WTC11 (cell line): ENCODE measurements at regions not wholly inside any gene's neighbourhood (a gene's known extent, or its start where the extent isn't known, plus 50 kb on each side); places are given as distances from the start of the nearest gene placed in this dataset.

Source experiments
- ATAC-seq: fragments of 200-7000 bp; cut with Tn5 transposase; 2 replicates; pipeline ENCODE4 v1.10.0; 2021; ENCODE audit warnings: mild to moderate bottlenecking, moderate library complexity
- CTCF ChIA-PET: fragments of 300-600 bp; sonication (Branson Sonifier 250); formaldehyde crosslinking; loops from one replicate; lab custom pipeline; 2021; ENCODE audit warnings: antibody characterized with exemption; lab: Charles Lee
- POLR2A ChIA-PET: fragments of 350-600 bp; sonication (Branson Sonifier 250); formaldehyde crosslinking; loops from one replicate; lab custom pipeline; 2021; ENCODE audit warnings: antibody characterized with exemption; lab: Charles Lee
- DNase-seq: peaks from one replicate; pipeline ENCODE4 v3.0.0; 2021; ENCODE audit warnings: low spot score
- H3K27ac Mint-ChIP-seq: 2 replicates; pipeline ENCODE4 v1.8.0; 2021; ENCODE audit warnings: mixed read lengths
- H3K27me3 Mint-ChIP-seq: 2 replicates; pipeline ENCODE4 v1.8.0; 2021; ENCODE audit warnings: low read depth, mild to moderate bottlenecking, moderate library complexity, mixed read lengths
- H3K36me3 Mint-ChIP-seq: 2 replicates; pipeline ENCODE4 v1.8.0; 2021; ENCODE audit warnings: mixed read lengths
- H3K4me1 Mint-ChIP-seq: 2 replicates; pipeline ENCODE4 v1.8.0; 2022; ENCODE audit warnings: mixed read lengths
- H3K4me3 Mint-ChIP-seq: 2 replicates; pipeline ENCODE4 v1.8.0; 2021; ENCODE audit warnings: mild to moderate bottlenecking, moderate library complexity, mixed read lengths
- H3K9me3 Mint-ChIP-seq: 2 replicates; pipeline ENCODE4 v1.8.0; 2021; ENCODE audit warnings: mixed read lengths
- ATF1 ChIP-seq: sonication (generic); formaldehyde crosslinking; IDR thresholded peaks from 2 replicates; pipeline ENCODE4 v1.8.1; 2023; ENCODE audit warnings: mild to moderate bottlenecking, moderate library complexity, missing genetic modification reagents
- ELF4 ChIP-seq: sonication (generic); formaldehyde crosslinking; IDR thresholded peaks from 2 replicates; pipeline ENCODE4 v1.8.1; 2022; ENCODE audit warnings: low read depth, mild to moderate bottlenecking, moderate library complexity, missing genetic modification reagents
- HMGA2 ChIP-seq: fragments of 250-450 bp; sonication (Bioruptor Pico); IDR thresholded peaks from 2 replicates; pipeline ENCODE4 v1.4.0; 2021; ENCODE audit warnings: mild to moderate bottlenecking, moderate library complexity
- MXD4 ChIP-seq: fragments of 250-450 bp; sonication (Bioruptor Pico); IDR thresholded peaks from 2 replicates; pipeline ENCODE4 v1.8.0; 2021; ENCODE audit warnings: mild to moderate bottlenecking, moderate library complexity, borderline replicate concordance
- SOX15 ChIP-seq: fragments of 250-450 bp; sonication (Bioruptor Pico); IDR thresholded peaks from 2 replicates; pipeline ENCODE4 v1.9.0; 2021; ENCODE audit warnings: mild to moderate bottlenecking
- TCF7 ChIP-seq: sonication (generic); formaldehyde crosslinking; IDR thresholded peaks from 2 replicates; pipeline ENCODE4 v1.8.0; 2022; ENCODE audit warnings: mild to moderate bottlenecking, low read depth, missing genetic modification reagents, moderate library complexity
- ZBTB21 ChIP-seq: sonication (generic); formaldehyde crosslinking; IDR thresholded peaks from 2 replicates; pipeline ENCODE4 v1.8.1; 2023; ENCODE audit warnings: mild to moderate bottlenecking, missing genetic modification reagents, borderline replicate concordance
- TF ChIP-seq, protein P1 (sequence below): fragments of 250-450 bp; sonication (Bioruptor Pico); IDR thresholded peaks from 2 replicates; pipeline ENCODE4 v1.9.0; 2021; ENCODE audit warnings: mild to moderate bottlenecking, borderline replicate concordance
- TF ChIP-seq, protein P2 (sequence below): sonication (generic); formaldehyde crosslinking; IDR thresholded peaks from 2 replicates; pipeline ENCODE4 v1.8.0; 2022; ENCODE audit warnings: missing genetic modification reagents
- TF ChIP-seq, protein P3 (sequence below): sonication (generic); formaldehyde crosslinking; IDR thresholded peaks from 2 replicates; pipeline ENCODE4 v1.8.0; 2023; ENCODE audit warnings: missing genetic modification reagents, mild to moderate bottlenecking, borderline replicate concordance
- TF ChIP-seq, protein P4 (sequence below): sonication (generic); formaldehyde crosslinking; conservative IDR thresholded peaks from 2 replicates; pipeline ENCODE4 v1.8.1; 2023; ENCODE audit warnings: mild to moderate bottlenecking, low read depth, missing genetic modification reagents, moderate library complexity

DNA sequence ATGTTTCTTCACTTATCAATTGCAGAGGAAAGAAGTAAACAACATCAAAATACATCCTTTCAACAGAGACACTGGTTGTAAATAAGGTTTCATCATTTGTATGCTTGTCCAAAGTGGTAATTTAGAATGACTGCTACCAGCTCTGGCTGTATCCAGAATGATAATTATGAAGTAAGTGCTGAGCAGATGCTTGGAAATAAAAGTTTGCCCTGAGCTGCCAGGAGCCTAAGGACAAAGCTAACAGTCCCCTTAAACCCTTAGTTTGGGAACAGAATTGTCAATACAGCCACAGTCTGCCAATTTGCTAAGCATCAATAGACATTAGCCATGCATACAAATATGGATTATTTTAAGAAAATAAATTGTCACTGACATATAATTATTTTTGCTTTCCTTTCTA, 147.0 kb upstream of the SLC13A1 start (continued):
- TF ChIP-seq, protein P1, sequence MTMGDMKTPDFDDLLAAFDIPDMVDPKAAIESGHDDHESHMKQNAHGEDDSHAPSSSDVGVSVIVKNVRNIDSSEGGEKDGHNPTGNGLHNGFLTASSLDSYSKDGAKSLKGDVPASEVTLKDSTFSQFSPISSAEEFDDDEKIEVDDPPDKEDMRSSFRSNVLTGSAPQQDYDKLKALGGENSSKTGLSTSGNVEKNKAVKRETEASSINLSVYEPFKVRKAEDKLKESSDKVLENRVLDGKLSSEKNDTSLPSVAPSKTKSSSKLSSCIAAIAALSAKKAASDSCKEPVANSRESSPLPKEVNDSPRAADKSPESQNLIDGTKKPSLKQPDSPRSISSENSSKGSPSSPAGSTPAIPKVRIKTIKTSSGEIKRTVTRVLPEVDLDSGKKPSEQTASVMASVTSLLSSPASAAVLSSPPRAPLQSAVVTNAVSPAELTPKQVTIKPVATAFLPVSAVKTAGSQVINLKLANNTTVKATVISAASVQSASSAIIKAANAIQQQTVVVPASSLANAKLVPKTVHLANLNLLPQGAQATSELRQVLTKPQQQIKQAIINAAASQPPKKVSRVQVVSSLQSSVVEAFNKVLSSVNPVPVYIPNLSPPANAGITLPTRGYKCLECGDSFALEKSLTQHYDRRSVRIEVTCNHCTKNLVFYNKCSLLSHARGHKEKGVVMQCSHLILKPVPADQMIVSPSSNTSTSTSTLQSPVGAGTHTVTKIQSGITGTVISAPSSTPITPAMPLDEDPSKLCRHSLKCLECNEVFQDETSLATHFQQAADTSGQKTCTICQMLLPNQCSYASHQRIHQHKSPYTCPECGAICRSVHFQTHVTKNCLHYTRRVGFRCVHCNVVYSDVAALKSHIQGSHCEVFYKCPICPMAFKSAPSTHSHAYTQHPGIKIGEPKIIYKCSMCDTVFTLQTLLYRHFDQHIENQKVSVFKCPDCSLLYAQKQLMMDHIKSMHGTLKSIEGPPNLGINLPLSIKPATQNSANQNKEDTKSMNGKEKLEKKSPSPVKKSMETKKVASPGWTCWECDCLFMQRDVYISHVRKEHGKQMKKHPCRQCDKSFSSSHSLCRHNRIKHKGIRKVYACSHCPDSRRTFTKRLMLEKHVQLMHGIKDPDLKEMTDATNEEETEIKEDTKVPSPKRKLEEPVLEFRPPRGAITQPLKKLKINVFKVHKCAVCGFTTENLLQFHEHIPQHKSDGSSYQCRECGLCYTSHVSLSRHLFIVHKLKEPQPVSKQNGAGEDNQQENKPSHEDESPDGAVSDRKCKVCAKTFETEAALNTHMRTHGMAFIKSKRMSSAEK (CRISPR knock-in tag), result no peak
- TF ChIP-seq ELF4, result no peak
- TF ChIP-seq, protein P2, sequence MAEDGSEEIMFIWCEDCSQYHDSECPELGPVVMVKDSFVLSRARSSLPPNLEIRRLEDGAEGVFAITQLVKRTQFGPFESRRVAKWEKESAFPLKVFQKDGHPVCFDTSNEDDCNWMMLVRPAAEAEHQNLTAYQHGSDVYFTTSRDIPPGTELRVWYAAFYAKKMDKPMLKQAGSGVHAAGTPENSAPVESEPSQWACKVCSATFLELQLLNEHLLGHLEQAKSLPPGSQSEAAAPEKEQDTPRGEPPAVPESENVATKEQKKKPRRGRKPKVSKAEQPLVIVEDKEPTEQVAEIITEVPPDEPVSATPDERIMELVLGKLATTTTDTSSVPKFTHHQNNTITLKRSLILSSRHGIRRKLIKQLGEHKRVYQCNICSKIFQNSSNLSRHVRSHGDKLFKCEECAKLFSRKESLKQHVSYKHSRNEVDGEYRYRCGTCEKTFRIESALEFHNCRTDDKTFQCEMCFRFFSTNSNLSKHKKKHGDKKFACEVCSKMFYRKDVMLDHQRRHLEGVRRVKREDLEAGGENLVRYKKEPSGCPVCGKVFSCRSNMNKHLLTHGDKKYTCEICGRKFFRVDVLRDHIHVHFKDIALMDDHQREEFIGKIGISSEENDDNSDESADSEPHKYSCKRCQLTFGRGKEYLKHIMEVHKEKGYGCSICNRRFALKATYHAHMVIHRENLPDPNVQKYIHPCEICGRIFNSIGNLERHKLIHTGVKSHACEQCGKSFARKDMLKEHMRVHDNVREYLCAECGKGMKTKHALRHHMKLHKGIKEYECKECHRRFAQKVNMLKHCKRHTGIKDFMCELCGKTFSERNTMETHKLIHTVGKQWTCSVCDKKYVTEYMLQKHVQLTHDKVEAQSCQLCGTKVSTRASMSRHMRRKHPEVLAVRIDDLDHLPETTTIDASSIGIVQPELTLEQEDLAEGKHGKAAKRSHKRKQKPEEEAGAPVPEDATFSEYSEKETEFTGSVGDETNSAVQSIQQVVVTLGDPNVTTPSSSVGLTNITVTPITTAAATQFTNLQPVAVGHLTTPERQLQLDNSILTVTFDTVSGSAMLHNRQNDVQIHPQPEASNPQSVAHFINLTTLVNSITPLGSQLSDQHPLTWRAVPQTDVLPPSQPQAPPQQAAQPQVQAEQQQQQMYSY, result no peak
- TF ChIP-seq, protein P3, sequence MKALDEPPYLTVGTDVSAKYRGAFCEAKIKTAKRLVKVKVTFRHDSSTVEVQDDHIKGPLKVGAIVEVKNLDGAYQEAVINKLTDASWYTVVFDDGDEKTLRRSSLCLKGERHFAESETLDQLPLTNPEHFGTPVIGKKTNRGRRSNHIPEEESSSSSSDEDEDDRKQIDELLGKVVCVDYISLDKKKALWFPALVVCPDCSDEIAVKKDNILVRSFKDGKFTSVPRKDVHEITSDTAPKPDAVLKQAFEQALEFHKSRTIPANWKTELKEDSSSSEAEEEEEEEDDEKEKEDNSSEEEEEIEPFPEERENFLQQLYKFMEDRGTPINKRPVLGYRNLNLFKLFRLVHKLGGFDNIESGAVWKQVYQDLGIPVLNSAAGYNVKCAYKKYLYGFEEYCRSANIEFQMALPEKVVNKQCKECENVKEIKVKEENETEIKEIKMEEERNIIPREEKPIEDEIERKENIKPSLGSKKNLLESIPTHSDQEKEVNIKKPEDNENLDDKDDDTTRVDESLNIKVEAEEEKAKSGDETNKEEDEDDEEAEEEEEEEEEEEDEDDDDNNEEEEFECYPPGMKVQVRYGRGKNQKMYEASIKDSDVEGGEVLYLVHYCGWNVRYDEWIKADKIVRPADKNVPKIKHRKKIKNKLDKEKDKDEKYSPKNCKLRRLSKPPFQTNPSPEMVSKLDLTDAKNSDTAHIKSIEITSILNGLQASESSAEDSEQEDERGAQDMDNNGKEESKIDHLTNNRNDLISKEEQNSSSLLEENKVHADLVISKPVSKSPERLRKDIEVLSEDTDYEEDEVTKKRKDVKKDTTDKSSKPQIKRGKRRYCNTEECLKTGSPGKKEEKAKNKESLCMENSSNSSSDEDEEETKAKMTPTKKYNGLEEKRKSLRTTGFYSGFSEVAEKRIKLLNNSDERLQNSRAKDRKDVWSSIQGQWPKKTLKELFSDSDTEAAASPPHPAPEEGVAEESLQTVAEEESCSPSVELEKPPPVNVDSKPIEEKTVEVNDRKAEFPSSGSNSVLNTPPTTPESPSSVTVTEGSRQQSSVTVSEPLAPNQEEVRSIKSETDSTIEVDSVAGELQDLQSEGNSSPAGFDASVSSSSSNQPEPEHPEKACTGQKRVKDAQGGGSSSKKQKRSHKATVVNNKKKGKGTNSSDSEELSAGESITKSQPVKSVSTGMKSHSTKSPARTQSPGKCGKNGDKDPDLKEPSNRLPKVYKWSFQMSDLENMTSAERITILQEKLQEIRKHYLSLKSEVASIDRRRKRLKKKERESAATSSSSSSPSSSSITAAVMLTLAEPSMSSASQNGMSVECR, result no peak
- no peak for TF ChIP-seq ATF1 (CRISPR knock-in tag)

DNA sequence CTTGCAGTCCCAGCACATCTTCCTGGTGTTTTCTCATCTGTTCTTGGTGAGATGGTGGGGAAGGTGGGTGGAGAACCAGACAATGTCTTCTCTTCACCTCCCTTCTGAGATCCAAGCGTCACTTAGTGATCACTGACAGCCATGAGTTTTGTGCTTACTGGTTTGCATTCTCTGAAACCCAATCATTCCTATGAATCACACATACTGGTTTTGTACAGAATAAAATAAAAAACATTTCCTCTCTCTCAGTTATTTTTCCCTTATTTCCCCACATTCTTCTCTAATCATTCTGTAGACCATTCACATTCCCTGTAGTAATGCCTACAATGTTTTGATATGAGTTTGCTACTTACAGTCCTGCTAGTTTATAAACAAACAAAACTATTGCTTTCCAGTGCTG, 143.8 kb upstream of the SLC13A1 start:
- no peak for ATAC-seq
- no peak overlapping the region for H3K4me3 Mint-ChIP-seq
- POLR2A ChIA-PET, result no interaction called here
- no peak for TF ChIP-seq TCF7
- TF ChIP-seq, protein P3, result no peak
- no peak for TF ChIP-seq HMGA2
- no peak for TF ChIP-seq SOX15 (CRISPR knock-in tag)
- TF ChIP-seq, protein P1 (CRISPR knock-in tag), result no peak
- TF ChIP-seq, protein P4, sequence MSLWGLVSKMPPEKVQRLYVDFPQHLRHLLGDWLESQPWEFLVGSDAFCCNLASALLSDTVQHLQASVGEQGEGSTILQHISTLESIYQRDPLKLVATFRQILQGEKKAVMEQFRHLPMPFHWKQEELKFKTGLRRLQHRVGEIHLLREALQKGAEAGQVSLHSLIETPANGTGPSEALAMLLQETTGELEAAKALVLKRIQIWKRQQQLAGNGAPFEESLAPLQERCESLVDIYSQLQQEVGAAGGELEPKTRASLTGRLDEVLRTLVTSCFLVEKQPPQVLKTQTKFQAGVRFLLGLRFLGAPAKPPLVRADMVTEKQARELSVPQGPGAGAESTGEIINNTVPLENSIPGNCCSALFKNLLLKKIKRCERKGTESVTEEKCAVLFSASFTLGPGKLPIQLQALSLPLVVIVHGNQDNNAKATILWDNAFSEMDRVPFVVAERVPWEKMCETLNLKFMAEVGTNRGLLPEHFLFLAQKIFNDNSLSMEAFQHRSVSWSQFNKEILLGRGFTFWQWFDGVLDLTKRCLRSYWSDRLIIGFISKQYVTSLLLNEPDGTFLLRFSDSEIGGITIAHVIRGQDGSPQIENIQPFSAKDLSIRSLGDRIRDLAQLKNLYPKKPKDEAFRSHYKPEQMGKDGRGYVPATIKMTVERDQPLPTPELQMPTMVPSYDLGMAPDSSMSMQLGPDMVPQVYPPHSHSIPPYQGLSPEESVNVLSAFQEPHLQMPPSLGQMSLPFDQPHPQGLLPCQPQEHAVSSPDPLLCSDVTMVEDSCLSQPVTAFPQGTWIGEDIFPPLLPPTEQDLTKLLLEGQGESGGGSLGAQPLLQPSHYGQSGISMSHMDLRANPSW (CRISPR knock-in tag), result no peak
- no peak for TF ChIP-seq MXD4 (CRISPR knock-in tag)
- no peak for TF ChIP-seq ZBTB21 (CRISPR knock-in tag)

More for the DNA sequence above, 143.8 kb upstream of the SLC13A1 start:
- H3K27me3 Mint-ChIP-seq, result no peaks in the 10 kb centered on the region
- H3K27ac Mint-ChIP-seq, result no peak overlapping the region
- H3K4me1 Mint-ChIP-seq, result no peaks in the 10 kb centered on the region
- CTCF ChIA-PET, result no interaction called here
- peaks cover 10% of the 10 kb centered on the region; the same call in 1 of the 2 replicates for H3K9me3 Mint-ChIP-seq
- no peak for DNase-seq
- no peaks in the 10 kb centered on the region for H3K36me3 Mint-ChIP-seq
